CD4-positive, alpha-beta T cell (primary cell): ENCODE measurements at regions not wholly inside any gene's neighbourhood (a gene's known extent, or its start where the extent isn't known, plus 50 kb on each side); places are given as distances from the start of the nearest gene placed in this dataset.

Source experiments
- ATAC-seq: fragments of 200-7000 bp; cut with Tn5 transposase; one replicate; pipeline ENCODE4 v1.10.0; 2022; ENCODE audit warnings: mild to moderate bottlenecking; ENCODE audit not compliant: poor library complexity
- CTCF ChIA-PET: fragments of 350-600 bp; sonication (Branson Sonifier 250); formaldehyde crosslinking; loops from one replicate; lab custom pipeline; 2021; ENCODE audit warnings: antibody characterized with exemption, inconsistent platforms; lab: Charles Lee
- POLR2A ChIA-PET: fragments of 350-600 bp; sonication (Branson Sonifier 250); formaldehyde crosslinking; loops from one replicate; lab custom pipeline; 2021; ENCODE audit warnings: antibody characterized with exemption, inconsistent platforms; lab: Charles Lee
- DNase-seq, 14 experiments: peaks; one replicate each; pipeline ENCODE4 v3.0.0-alpha.2; 2013 to 2020; ENCODE audit warnings: mixed read lengths in 2 of 14
- H3K27ac ChIP-seq, 2 donors: one replicate each; pipeline versions ENCODE4 v1.5.1 to v1.7.0; 2013; ENCODE audit warnings: low read length in 2 of 2, low read depth in 1 of 2, mild to moderate bottlenecking in 1 of 2
- H3K27me3 ChIP-seq, 2 experiments: 1 replicate in 1 of 2; 2 replicates in 1 of 2; pipeline versions ENCODE4 v1.6.1 to v1.7.0; 2013; ENCODE audit warnings: low read length in 2 of 2, control low read depth in 1 of 2, mild to moderate bottlenecking in 1 of 2, moderate library complexity in 1 of 2; ENCODE audit not compliant: insufficient read depth in 2 of 2, control insufficient read depth in 1 of 2
- H3K36me3 ChIP-seq: one replicate; pipeline ENCODE4 v1.6.1; 2013; ENCODE audit warnings: low read length, control low read depth; ENCODE audit not compliant: insufficient read depth
- H3K4me1 ChIP-seq: one replicate; pipeline ENCODE4 v1.6.1; 2013; ENCODE audit warnings: low read length, control low read depth; ENCODE audit not compliant: insufficient read depth
- H3K4me3 ChIP-seq: one replicate; pipeline ENCODE4 v1.5.1; 2013; ENCODE audit warnings: mild to moderate bottlenecking, low read length, moderate library complexity
- H3K9me3 ChIP-seq, 2 experiments: 1 replicate in 1 of 2; 2 replicates in 1 of 2; pipeline versions ENCODE4 v1.6.1 to v1.7.0; 2013; ENCODE audit warnings: low read length in 2 of 2, mild to moderate bottlenecking in 2 of 2, control low read depth in 1 of 2, moderate library complexity in 1 of 2; ENCODE audit not compliant: control insufficient read depth in 1 of 2, insufficient read depth in 1 of 2
- H3K27ac Mint-ChIP-seq: one replicate; pipeline ENCODE4 v1.8.0; 2020; ENCODE audit warnings: mixed read lengths
- H3K27me3 Mint-ChIP-seq: one replicate; pipeline ENCODE4 v1.8.0; 2021; ENCODE audit warnings: mixed read lengths
- H3K36me3 Mint-ChIP-seq: one replicate; pipeline ENCODE4 v1.8.0; 2021; ENCODE audit warnings: low read depth, mixed read lengths
- H3K4me1 Mint-ChIP-seq: one replicate; pipeline ENCODE4 v1.8.0; 2021; ENCODE audit warnings: low read depth, mixed read lengths
- H3K4me3 Mint-ChIP-seq: one replicate; pipeline ENCODE4 v1.8.0; 2020; ENCODE audit warnings: mild to moderate bottlenecking, mixed read lengths
- H3K9me3 Mint-ChIP-seq: one replicate; pipeline ENCODE4 v1.8.0; 2020; ENCODE audit warnings: mixed read lengths
- CTCF ChIP-seq: fragments of 200-600 bp; IDR thresholded peaks from one replicate; pipeline ENCODE4 v1.8.0; 2022; ENCODE audit warnings: antibody characterized with exemption, mild to moderate bottlenecking
- intact Hi-C, 2 experiments: fragments of 100-400 bp; cut with DNase I in 1 of 2; cut with micrococcal nuclease in 1 of 2; formaldehyde crosslinking; loops; one replicate each; pipeline versions ENCODE4 v1.15.1 to v1.9.0; 2023 to 2025; cut with DNase I, micrococcal nuclease

GRCh38 chr6:211871-212497, 80.3 kb upstream of the DUSP22 start:
- peaks cover 0 to 6% of the 10 kb centered on the region in 2 experiments for H3K9me3 ChIP-seq
- H3K27me3 Mint-ChIP-seq: no peaks in the 10 kb centered on the region
- H3K36me3 ChIP-seq: no peaks in the 10 kb centered on the region
- ChIA-PET CTCF (no interaction called here), POLR2A (no interaction called here)
- no peaks in the 10 kb centered on the region for H3K27me3 ChIP-seq
- no peaks in the 10 kb centered on the region for H3K36me3 Mint-ChIP-seq
- H3K27ac ChIP-seq: no peak overlapping the region
- H3K4me3 Mint-ChIP-seq: no peak overlapping the region
- H3K4me3 ChIP-seq: no peak overlapping the region
- H3K4me1 Mint-ChIP-seq: peaks cover 18% of the 10 kb centered on the region
- H3K9me3 Mint-ChIP-seq: no peaks in the 10 kb centered on the region
- no peak for TF ChIP-seq CTCF
- intact Hi-C loops: no loop called here
- peaks cover 23% of the 10 kb centered on the region for H3K4me1 ChIP-seq
- ATAC-seq: no peak
- DNase-seq: no peak
- no peak overlapping the region for H3K27ac Mint-ChIP-seq

GRCh38 chr6:213284-213683, 79.0 kb upstream of the DUSP22 start:
- TF ChIP-seq CTCF: no peak
- ChIA-PET POLR2A (no interaction called here), CTCF (no interaction called here)
- peaks cover 23% of the 10 kb centered on the region for H3K4me1 ChIP-seq
- Mint-ChIP-seq H3K4me3 (no peak overlapping the region), H3K27ac (no peak overlapping the region), H3K4me1 (peaks cover 18% of the 10 kb centered on the region), H3K9me3 (no peaks in the 10 kb centered on the region), H3K27me3 (no peaks in the 10 kb centered on the region), H3K36me3 (no peaks in the 10 kb centered on the region)
- H3K36me3 ChIP-seq: no peaks in the 10 kb centered on the region
- no peak for ATAC-seq
- no peak overlapping the region for H3K27ac ChIP-seq
- H3K27me3 ChIP-seq: no peaks in the 10 kb centered on the region
- peaks cover 0 to 9% of the 10 kb centered on the region in 2 experiments for H3K9me3 ChIP-seq
- no peak for DNase-seq
- intact Hi-C loops: no loop called here
- H3K4me3 ChIP-seq: no peak overlapping the region

GRCh38 chr6:214428-214827, 77.9 kb upstream of the DUSP22 start:
- Mint-ChIP-seq H3K36me3 (no peaks in the 10 kb centered on the region), H3K27ac (no peak overlapping the region), H3K9me3 (no peaks in the 10 kb centered on the region), H3K4me1 (peaks cover 18% of the 10 kb centered on the region), H3K4me3 (no peak overlapping the region), H3K27me3 (no peaks in the 10 kb centered on the region)
- H3K27me3 ChIP-seq: no peaks in the 10 kb centered on the region
- H3K4me3 ChIP-seq: no peak overlapping the region
- H3K36me3 ChIP-seq: no peaks in the 10 kb centered on the region
- ChIA-PET CTCF (no interaction called here), POLR2A (no interaction called here)
- no peak overlapping the region for H3K27ac ChIP-seq
- peaks cover 15% of the 10 kb centered on the region for H3K4me1 ChIP-seq
- ATAC-seq (no peak), DNase-seq (no peak)
- intact Hi-C loops: no loop called here
- no peak for TF ChIP-seq CTCF
- peaks cover 0 to 9% of the 10 kb centered on the region in 2 experiments for H3K9me3 ChIP-seq
